Large intestine (tissue), 3 donors: ENCODE measurements at regions not wholly inside any gene's neighbourhood (a gene's known extent, or its start where the extent isn't known, plus 50 kb on each side); places are given as distances from the start of the nearest gene placed in this dataset.
"Not testable (repeated sequence)": the region's sequence is repeated elsewhere in the genome, so short reads cannot be mapped to it uniquely, and the experiment has no call there.

Experiments
- DNase-seq, 2 donors: peaks; one replicate each; pipeline versions ENCODE4 v3.0.0 to v3.0.0-alpha.2; 2013
- H3K27ac ChIP-seq: one replicate; pipeline ENCODE4 v1.5.1; 2013; ENCODE audit warnings: low read length
- H3K27me3 ChIP-seq: 2 replicates; pipeline ENCODE4 v1.6.1; 2013; ENCODE audit warnings: low read length; ENCODE audit not compliant: control insufficient read depth, insufficient read depth
- H3K36me3 ChIP-seq: 2 replicates; pipeline ENCODE4 v1.6.1; 2013; ENCODE audit warnings: low read length; ENCODE audit not compliant: control insufficient read depth, insufficient read depth
- H3K4me1 ChIP-seq: one replicate; pipeline ENCODE4 v1.6.1; 2013; ENCODE audit warnings: low read length; ENCODE audit not compliant: control insufficient read depth, insufficient read depth
- H3K4me3 ChIP-seq: one replicate; pipeline ENCODE4 v1.5.1; 2013; ENCODE audit warnings: low read length
- H3K9me3 ChIP-seq: one replicate; pipeline ENCODE4 v1.6.1; 2013; ENCODE audit warnings: mild to moderate bottlenecking, low read depth, low read length, moderate library complexity; ENCODE audit not compliant: control insufficient read depth
- WGBS: methylation state at CpG from one replicate; pipeline ENCODE4 v1.1.5; 2013; ENCODE audit warnings: low lambda C conversion rate; ENCODE audit not compliant: insufficient coverage; 5-methylcytosine and 5-hydroxymethylcytosine counted together

GRCh38 chr5:94102849-94103248 lies 361.4 kb upstream of the POU5F2 start:
- Histone ChIP-seq H3K4me3 (no peak overlapping the region), H3K4me1 (no peaks in the 10 kb centered on the region), H3K9me3 (peaks cover 22% of the 10 kb centered on the region), H3K27ac (no peak overlapping the region), H3K36me3 (peaks cover 2% of the 10 kb centered on the region), H3K27me3 (no peaks in the 10 kb centered on the region)
- no peak for DNase-seq
- WGBS, result 86% methylated on average over 1 of the region's 1 CpG

DNA sequence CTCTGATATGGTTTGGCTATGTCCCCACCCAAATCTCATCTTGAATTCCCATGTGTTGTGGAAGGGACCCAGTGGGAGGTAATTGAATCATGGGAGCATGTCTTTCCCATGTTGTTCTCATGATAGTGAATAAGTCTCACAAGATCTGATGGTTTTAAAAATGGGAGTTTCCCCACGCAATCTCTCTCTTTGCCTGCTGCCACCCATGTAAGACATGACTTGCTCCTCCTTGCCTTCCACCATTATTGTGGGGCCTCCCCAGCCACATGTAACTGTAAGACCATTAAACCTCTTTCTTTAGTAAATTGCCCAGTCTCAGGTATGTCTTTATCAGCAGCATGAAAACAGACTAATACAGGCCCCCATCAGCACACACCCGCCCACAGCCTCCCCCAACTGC lies 356.0 kb upstream of the POU5F2 start:
- not testable (repeated sequence) for H3K27me3 ChIP-seq, H3K4me1 ChIP-seq, DNase-seq, H3K36me3 ChIP-seq, H3K4me3 ChIP-seq, H3K27ac ChIP-seq
- WGBS, result no CpG with 5 or more reads among the region's 2 CpGs
- H3K9me3 ChIP-seq, result peaks cover 25% of the 10 kb centered on the region

DNA sequence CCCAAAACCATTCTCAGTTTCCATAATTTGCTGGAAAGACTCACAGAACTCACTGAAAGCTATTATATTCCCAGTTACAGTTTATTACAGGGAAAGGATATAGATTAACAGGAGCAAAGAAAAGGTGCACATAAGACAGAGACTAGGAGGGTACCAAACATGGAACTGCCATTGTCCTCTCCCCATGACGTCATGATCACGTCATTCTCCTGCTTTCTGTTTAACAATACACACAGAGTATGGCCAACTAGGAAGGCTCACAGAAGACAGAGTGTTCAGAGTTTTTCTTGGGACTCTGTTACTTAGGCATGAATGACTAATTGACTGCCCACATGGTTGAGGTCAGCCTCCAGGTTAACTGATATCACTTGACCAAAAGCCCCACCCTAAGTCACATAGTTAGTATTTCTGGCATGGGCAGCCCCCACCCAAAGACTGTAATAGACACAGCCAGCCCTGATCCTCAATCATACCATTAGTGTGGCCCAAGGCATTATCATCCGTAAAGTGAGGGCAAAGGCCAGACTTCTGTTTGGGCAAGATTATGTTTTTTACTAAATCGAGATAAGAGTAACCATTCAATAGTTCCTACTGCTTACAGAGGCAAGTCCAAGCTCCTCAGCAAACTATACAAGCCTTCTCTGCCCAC lies 353.5 kb upstream of the POU5F2 start:
- no peaks in the 10 kb centered on the region for H3K27me3 ChIP-seq

DNA sequence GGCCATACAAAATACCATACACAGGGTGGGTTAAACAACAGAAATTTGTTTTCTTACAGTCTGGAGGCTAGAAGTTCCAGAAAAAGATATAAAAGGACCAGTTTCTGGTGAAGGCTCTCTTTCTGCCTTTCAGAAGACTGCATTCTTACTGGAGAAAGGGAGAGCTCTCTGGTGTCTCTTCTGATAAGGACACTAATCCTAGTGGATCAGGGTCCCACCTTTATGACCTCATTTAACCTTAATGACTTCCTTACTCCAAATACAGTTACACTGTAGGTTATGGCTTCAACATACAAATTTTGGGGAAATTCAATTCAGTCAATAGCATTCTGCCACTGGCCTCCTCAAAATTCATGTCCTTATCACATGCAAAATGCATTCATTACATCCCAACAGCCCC lies 351.9 kb upstream of the POU5F2 start:
- peaks cover 19% of the 10 kb centered on the region for H3K9me3 ChIP-seq
- DNase-seq, result no peak
- no peaks in the 10 kb centered on the region for H3K4me1 ChIP-seq
- H3K27ac ChIP-seq, result no peak overlapping the region
- H3K4me3 ChIP-seq, result no peak overlapping the region
- H3K27me3 ChIP-seq, result no peaks in the 10 kb centered on the region
- H3K36me3 ChIP-seq, result no peaks in the 10 kb centered on the region

More for the DNA sequence above, 353.5 kb upstream of the POU5F2 start:
- peak; percentile 51 to 57 for DNase-seq
- Histone ChIP-seq H3K4me3 (no peak overlapping the region), H3K36me3 (no peaks in the 10 kb centered on the region), H3K27ac (peak overlapping the region; percentile 48), H3K4me1 (no peaks in the 10 kb centered on the region), H3K9me3 (peaks cover 22% of the 10 kb centered on the region)
- no CpG with 5 or more reads among the region's 4 CpGs for WGBS

GRCh38 chr5:94086635-94087034 lies 345.2 kb upstream of the POU5F2 start:
- H3K36me3 ChIP-seq, H3K4me1 ChIP-seq, H3K4me3 ChIP-seq, H3K27me3 ChIP-seq, DNase-seq, H3K9me3 ChIP-seq, H3K27ac ChIP-seq: not testable (repeated sequence)
- WGBS, result 100% methylated on average over 1 of the region's 8 CpGs

- no CpG with 5 or more reads among the region's 2 CpGs for WGBS
- no peaks in the 10 kb centered on the region for H3K9me3 ChIP-seq
- H3K4me1 ChIP-seq, result no peaks in the 10 kb centered on the region
- no peak for DNase-seq
- H3K27ac ChIP-seq, result no peak overlapping the region
- H3K36me3 ChIP-seq, result no peaks in the 10 kb centered on the region
- H3K4me3 ChIP-seq, result no peak overlapping the region
- no peaks in the 10 kb centered on the region for H3K27me3 ChIP-seq
Observed at GRCh38 chr5:94086194-94086593, 344.8 kb upstream of the POU5F2 start.

DNA sequence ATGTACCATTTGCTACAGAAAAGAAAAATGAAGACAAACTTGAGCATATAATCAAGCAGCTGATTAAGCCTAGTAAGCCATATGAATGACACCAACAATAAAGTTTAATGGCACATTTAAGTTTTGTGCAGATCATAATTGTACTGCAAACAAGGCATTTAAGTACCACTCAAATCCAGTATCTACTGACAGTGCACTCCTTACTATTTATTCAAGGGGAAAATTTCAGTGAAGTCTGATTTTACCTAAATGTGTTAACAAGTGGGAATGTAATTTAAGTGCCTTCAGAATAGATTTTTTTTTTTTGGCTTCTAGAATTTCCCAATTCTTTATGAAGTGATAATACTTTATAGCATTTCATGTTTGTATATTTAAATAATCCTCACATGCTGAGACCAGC lies 341.0 kb upstream of the POU5F2 start:
- H3K9me3 ChIP-seq, result no peaks in the 10 kb centered on the region
- H3K4me3 ChIP-seq, result no peak overlapping the region
- no peak overlapping the region for H3K27ac ChIP-seq
- no peaks in the 10 kb centered on the region for H3K4me1 ChIP-seq
- no peaks in the 10 kb centered on the region for H3K27me3 ChIP-seq
- H3K36me3 ChIP-seq, result no peaks in the 10 kb centered on the region
- DNase-seq, result no peak

- H3K36me3 ChIP-seq, result no peaks in the 10 kb centered on the region
- H3K27me3 ChIP-seq, result no peaks in the 10 kb centered on the region
- no CpG with 5 or more reads among the region's 1 CpG for WGBS
- H3K4me1 ChIP-seq, result no peaks in the 10 kb centered on the region
- no peak overlapping the region for H3K27ac ChIP-seq
- H3K9me3 ChIP-seq, result no peaks in the 10 kb centered on the region
- no peak overlapping the region for H3K4me3 ChIP-seq
- DNase-seq, result no peak
Observed at GRCh38 chr5:94081088-94081487, 339.7 kb upstream of the POU5F2 start.

DNA sequence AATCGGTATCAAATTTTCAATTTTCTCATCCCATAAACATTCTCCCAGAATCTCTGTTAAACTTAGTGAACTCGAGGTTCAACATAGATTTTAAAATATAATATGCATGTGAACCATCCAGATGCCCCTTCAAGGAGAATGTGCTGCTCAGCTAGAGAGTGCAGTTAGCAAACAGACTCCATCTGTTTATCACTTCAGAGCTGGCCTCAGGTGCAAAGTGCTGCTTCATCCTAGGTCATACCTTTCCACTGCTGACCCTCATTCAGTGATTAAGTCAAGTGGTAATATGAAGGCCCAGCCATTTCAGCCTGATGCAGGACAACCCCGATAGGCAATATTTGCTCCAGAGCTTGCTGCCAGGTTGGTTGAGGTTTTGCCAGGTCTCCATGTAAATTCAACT lies 339.0 kb upstream of the POU5F2 start:
- Histone ChIP-seq H3K27me3 (no peaks in the 10 kb centered on the region), H3K4me3 (no peak overlapping the region), H3K27ac (no peak overlapping the region), H3K4me1 (no peaks in the 10 kb centered on the region), H3K36me3 (no peaks in the 10 kb centered on the region), H3K9me3 (no peaks in the 10 kb centered on the region)
- no peak for DNase-seq
- WGBS, result 100% methylated on average over 1 of the region's 3 CpGs

- no peak overlapping the region for H3K27ac ChIP-seq
- 92% methylated on average over 2 of the region's 3 CpGs for WGBS
Observed at GRCh38 chr5:94072116-94072515, 330.7 kb upstream of the POU5F2 start.

GRCh38 chr5:94066437-94067207 lies 325.2 kb upstream of the POU5F2 start:
- WGBS, result 93% methylated on average over 2 of the region's 2 CpGs
- H3K27me3 ChIP-seq, result no peaks in the 10 kb centered on the region
- H3K4me3 ChIP-seq, result no peak overlapping the region
- H3K27ac ChIP-seq, result no peak overlapping the region
- peaks cover 33% of the 10 kb centered on the region for H3K9me3 ChIP-seq
- DNase-seq, result no peak
- peaks cover 3% of the 10 kb centered on the region for H3K36me3 ChIP-seq
- no peaks in the 10 kb centered on the region for H3K4me1 ChIP-seq

More at GRCh38 chr5:94072116-94072515, 330.7 kb upstream of the POU5F2 start:
- Histone ChIP-seq H3K9me3 (peaks cover 2% of the 10 kb centered on the region), H3K27me3 (no peaks in the 10 kb centered on the region), H3K4me3 (no peak overlapping the region), H3K4me1 (no peaks in the 10 kb centered on the region), H3K36me3 (no peaks in the 10 kb centered on the region)
- DNase-seq, result no peak
